Heart left ventricle (tissue), 13 donors: ENCODE measurements at regions not wholly inside any gene's neighbourhood (a gene's known extent, or its start where the extent isn't known, plus 50 kb on each side); places are given as distances from the start of the nearest gene placed in this dataset.

ENCODE experiments used
- POLR2A ChIP-seq, 2 donors: fragments of 450-650 bp; IDR thresholded peaks; one replicate each; pipeline ENCODE4 v1.6.1; 2017; ENCODE audit warnings: antibody characterized with exemption in 2 of 2, mild to moderate bottlenecking in 2 of 2, moderate library complexity in 2 of 2
- TF ChIP-seq, protein P1 (sequence below), 12 donors: fragments of 200-600 bp; sonication (generic) in 4 of 12; IDR thresholded peaks; one replicate each; pipeline versions ENCODE4 v1.5.0 to v1.8.0; 2018 to 2022; ENCODE audit warnings: antibody characterized with exemption in 12 of 12, mild to moderate bottlenecking in 5 of 12
- donor health status: ischemic (EF 13 %, LVEDD 7.1; RV severe dilation, severe dysfunction).
- donor health status: DM: no; HTN: yes; CAD: no.
- donor health status: DM: no; HTN: no; CAD: no.
- donor health status: ischemic (EF 25% LVEDD 6.9; RV normal size, moderate dysfunction).
- donor health status: ischemic (EF 25% LVEDD 5.7; RV mildly dilated, moderate dysfunction).
- donor health status: ischemic (EF 35%, LVEDD 5.7; RV mildly dilated, moderate dysfunction).
- donor health status: nonischemic (EF 11% LVEDD 7.7; RV severe dilation, severe dysfunction).
- donor health status: DM: yes; HTN: yes; CAD: no.
- donor health status: PGD.
- donor health status: ischemic (EF 29% LVEDD 5.4; RV normal size, mild dysfunction).
- donor health status: nonischemic (EF 23%, LVEDD 6.1; RV moderate dilation, normal function).

- TF ChIP-seq, protein P1, sequence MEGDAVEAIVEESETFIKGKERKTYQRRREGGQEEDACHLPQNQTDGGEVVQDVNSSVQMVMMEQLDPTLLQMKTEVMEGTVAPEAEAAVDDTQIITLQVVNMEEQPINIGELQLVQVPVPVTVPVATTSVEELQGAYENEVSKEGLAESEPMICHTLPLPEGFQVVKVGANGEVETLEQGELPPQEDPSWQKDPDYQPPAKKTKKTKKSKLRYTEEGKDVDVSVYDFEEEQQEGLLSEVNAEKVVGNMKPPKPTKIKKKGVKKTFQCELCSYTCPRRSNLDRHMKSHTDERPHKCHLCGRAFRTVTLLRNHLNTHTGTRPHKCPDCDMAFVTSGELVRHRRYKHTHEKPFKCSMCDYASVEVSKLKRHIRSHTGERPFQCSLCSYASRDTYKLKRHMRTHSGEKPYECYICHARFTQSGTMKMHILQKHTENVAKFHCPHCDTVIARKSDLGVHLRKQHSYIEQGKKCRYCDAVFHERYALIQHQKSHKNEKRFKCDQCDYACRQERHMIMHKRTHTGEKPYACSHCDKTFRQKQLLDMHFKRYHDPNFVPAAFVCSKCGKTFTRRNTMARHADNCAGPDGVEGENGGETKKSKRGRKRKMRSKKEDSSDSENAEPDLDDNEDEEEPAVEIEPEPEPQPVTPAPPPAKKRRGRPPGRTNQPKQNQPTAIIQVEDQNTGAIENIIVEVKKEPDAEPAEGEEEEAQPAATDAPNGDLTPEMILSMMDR (IDR thresholded peaks at IDR 0.05): no peak
- no peak for TF ChIP-seq POLR2A (IDR thresholded peaks at IDR 0.05)
Measured at GRCh38 chr2:122061206-122061605, 305.8 kb downstream of the TSN start.
